Testis (tissue), 2 donors: ENCODE measurements at regions not wholly inside any gene's neighbourhood (a gene's known extent, or its start where the extent isn't known, plus 50 kb on each side); places are given as distances from the start of the nearest gene placed in this dataset.

ENCODE experiments used
- DNase-seq: peaks from one replicate; pipeline ENCODE4 v3.0.0-alpha.2; 2019
- H3K27ac ChIP-seq, 2 donors: fragments of 200-600 bp; sonication (generic); one replicate each; pipeline ENCODE4 v1.5.1; 2019
- H3K27me3 ChIP-seq: fragments of 200-600 bp; sonication (generic); one replicate; pipeline ENCODE4 v1.5.1; 2019
- H3K36me3 ChIP-seq: fragments of 200-600 bp; sonication (generic); one replicate; pipeline ENCODE4 v1.5.1; 2017; ENCODE audit warnings: low read depth; ENCODE audit errors: missing control alignments
- H3K4me1 ChIP-seq: fragments of 200-600 bp; sonication (generic); one replicate; pipeline ENCODE4 v1.5.1; 2019
- H3K4me3 ChIP-seq, 2 donors: fragments of 200-600 bp; sonication (generic); one replicate each; pipeline ENCODE4 v1.5.1; 2017 to 2019
- H3K9me3 ChIP-seq: fragments of 200-600 bp; sonication (generic); one replicate; pipeline ENCODE4 v1.5.1; 2017
- POLR2A ChIP-seq: fragments of 450-650 bp; IDR thresholded peaks from one replicate; pipeline ENCODE4 v1.6.1; 2017; ENCODE audit warnings: antibody characterized with exemption, mild to moderate bottlenecking, moderate library complexity
- WGBS, 2 donors: methylation state at CpG; one replicate each; pipeline ENCODE4 v1.1.5; 2018; 5-methylcytosine and 5-hydroxymethylcytosine counted together
- intact Hi-C: fragments of 100-400 bp; cut with DNase I; formaldehyde crosslinking; loops from one replicate; pipeline ENCODE4 v1.15.1; 2023; ENCODE audit warnings: low total_unique reads
- TF ChIP-seq, protein P1 (sequence below), 3 experiments: fragments of 450-650 bp in 2 of 3; fragments of 200-600 bp in 1 of 3; sonication (generic) in 1 of 3; IDR thresholded peaks; one replicate each; pipeline ENCODE4 v1.5.1; 2016 to 2019; ENCODE audit warnings: antibody characterized with exemption in 3 of 3, mild to moderate bottlenecking in 2 of 3, moderate library complexity in 1 of 3

DNA sequence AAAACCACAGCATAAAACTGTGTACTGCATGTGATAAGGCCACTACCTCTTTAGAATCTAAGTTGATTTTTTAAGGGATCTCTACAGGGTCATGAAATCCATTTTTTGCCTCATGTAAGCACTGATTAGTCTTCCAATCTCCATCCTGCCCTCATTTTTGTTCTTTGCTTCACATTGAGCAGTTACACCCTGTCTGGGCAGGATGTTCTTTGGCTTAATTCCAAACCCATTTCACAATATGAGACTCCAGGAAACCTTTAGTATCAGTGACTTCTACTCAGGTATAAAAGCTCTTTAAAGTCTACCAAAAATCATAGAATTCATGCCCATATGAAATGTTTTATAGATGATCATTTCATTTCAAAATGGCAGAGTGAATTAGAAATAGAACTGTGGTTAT, 592.6 kb downstream of the TBC1D4 start:
- TF ChIP-seq, protein P1, sequence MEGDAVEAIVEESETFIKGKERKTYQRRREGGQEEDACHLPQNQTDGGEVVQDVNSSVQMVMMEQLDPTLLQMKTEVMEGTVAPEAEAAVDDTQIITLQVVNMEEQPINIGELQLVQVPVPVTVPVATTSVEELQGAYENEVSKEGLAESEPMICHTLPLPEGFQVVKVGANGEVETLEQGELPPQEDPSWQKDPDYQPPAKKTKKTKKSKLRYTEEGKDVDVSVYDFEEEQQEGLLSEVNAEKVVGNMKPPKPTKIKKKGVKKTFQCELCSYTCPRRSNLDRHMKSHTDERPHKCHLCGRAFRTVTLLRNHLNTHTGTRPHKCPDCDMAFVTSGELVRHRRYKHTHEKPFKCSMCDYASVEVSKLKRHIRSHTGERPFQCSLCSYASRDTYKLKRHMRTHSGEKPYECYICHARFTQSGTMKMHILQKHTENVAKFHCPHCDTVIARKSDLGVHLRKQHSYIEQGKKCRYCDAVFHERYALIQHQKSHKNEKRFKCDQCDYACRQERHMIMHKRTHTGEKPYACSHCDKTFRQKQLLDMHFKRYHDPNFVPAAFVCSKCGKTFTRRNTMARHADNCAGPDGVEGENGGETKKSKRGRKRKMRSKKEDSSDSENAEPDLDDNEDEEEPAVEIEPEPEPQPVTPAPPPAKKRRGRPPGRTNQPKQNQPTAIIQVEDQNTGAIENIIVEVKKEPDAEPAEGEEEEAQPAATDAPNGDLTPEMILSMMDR (IDR thresholded peaks at IDR 0.05), result no peak
- no peak for TF ChIP-seq POLR2A
- intact Hi-C loops, result no loop called here
- no peak for DNase-seq
- no peaks in the 10 kb centered on the region for H3K27me3 ChIP-seq
- H3K4me3 ChIP-seq, result no peak overlapping the region
- H3K36me3 ChIP-seq, result no peaks in the 10 kb centered on the region
- no peak overlapping the region for H3K27ac ChIP-seq
- no peaks in the 10 kb centered on the region for H3K4me1 ChIP-seq
- no peaks in the 10 kb centered on the region for H3K9me3 ChIP-seq

DNA sequence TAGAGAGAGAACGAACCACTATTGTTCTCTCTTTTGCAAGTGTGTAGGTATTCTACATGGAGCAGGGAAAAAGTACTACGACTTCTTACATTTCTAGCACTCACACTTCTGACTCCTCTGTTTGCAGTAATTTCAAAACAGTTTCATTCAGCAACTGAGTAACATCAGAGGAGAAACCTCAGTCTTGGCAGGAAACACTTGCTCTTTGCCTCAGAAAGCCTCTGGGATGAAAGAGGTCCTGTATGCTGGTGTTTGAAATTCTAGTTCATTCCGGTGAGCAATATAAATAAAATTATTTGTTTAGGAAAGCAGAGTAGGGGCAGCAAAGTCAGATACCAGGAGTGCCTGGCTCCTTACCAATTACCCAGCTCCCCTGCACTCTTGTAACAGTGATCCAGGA, 595.5 kb downstream of the TBC1D4 start:
- DNase-seq, result no peak
- Histone ChIP-seq H3K4me3 (no peak overlapping the region), H3K27me3 (no peaks in the 10 kb centered on the region), H3K36me3 (no peaks in the 10 kb centered on the region), H3K4me1 (no peaks in the 10 kb centered on the region), H3K27ac (no peak overlapping the region), H3K9me3 (no peaks in the 10 kb centered on the region)
- intact Hi-C loops, result no loop called here
- WGBS, 2 donors, result 56 to 77% methylated on average over 3 of the region's 3 CpGs
- TF ChIP-seq, protein P1 (IDR thresholded peaks at IDR 0.05), result no peak
- TF ChIP-seq POLR2A, result no peak

DNA sequence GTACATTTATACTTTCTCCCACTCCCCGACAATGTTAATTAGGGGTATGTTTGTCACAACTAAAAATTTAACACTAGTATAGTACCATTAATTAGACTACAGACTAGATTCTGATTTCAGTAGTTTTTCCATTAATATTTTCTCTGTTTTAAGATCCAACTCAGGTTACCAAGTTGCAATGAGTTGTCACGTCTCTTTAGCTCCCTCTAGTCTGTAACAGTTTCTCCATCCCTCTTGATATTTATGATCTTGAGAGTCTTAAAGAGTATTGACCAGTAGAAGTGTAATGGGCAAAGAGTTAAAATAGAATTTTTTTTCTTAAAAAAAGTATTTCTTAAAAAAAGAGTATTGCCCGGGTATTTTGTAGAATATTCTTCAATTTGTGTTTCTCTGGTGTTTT, 598.1 kb downstream of the TBC1D4 start:
- Histone ChIP-seq H3K4me3 (no peak overlapping the region), H3K4me1 (no peaks in the 10 kb centered on the region), H3K27ac (no peak overlapping the region), H3K9me3 (no peaks in the 10 kb centered on the region), H3K36me3 (no peaks in the 10 kb centered on the region), H3K27me3 (no peaks in the 10 kb centered on the region)
- DNase-seq, result no peak
- intact Hi-C loops, result no loop called here
- WGBS, 2 donors, result 75 to 77% methylated on average over 3 of the region's 3 CpGs
- TF ChIP-seq POLR2A, result no peak
- TF ChIP-seq, protein P1 (IDR thresholded peaks at IDR 0.05), result no peak

DNA sequence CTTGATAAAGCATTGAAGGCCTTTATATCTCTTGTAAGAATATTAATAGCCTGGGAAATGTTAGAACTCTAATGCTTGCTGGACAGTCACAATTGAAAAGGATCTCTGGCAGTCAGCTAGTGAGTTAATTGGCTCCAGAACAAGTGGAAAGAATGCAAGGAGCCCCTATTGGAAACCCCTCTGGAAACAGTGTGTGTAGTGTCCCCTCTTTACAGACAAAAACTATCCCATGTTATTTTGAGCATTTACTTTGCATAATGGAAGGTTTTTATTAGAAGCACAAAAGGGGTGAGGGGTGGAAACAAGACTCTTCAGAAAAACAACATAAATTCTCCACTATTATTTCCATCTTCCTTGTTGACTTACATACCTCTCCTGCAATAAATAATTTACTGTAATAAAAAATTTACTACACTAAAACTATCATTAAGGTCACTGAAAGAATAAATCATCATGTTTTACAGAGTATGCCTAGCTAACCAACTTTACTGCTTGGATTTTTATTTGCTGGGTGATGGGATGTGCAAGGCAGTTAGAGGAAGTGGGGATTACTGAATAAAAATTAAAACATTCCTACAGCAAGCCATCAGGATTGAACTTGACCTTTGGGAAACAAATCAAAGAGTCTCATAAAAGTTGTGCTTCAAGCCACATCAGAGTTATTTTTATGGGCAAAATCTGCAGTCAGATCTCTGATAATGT, 610.4 kb downstream of the TBC1D4 start:
- no peaks in the 10 kb centered on the region for H3K36me3 ChIP-seq
- TF ChIP-seq, protein P1 (IDR thresholded peaks at IDR 0.05), result no peak
- no peak for TF ChIP-seq POLR2A
- intact Hi-C loops, result no loop called here
- H3K27ac ChIP-seq, result no peak overlapping the region
- DNase-seq, result no peak
- no peaks in the 10 kb centered on the region for H3K9me3 ChIP-seq
- H3K27me3 ChIP-seq, result no peaks in the 10 kb centered on the region
- H3K4me1 ChIP-seq, result no peaks in the 10 kb centered on the region
- no peak overlapping the region for H3K4me3 ChIP-seq

DNA sequence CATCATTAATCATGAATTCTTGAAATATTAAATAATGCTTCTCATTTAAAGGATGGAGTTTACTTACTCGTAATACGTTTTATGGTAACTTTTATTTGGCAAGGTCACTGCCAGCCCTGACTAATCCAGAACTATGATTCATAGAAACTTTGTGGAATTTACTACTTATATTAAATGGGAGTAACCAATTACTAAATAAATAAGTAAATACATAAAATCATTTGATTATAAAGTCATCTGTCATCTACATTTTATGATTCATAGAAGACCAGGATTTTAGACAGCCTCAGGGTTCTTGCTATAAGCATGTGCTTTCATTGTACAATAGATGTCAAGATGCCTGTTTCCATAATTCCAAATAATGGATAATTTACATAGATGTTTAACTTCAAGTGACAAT, 611.1 kb downstream of the TBC1D4 start:
- Histone ChIP-seq H3K9me3 (no peaks in the 10 kb centered on the region), H3K4me1 (no peaks in the 10 kb centered on the region), H3K36me3 (no peaks in the 10 kb centered on the region), H3K27ac (no peak overlapping the region), H3K4me3 (no peak overlapping the region), H3K27me3 (no peaks in the 10 kb centered on the region)
- DNase-seq, result no peak
- WGBS, 2 donors, result 87 to 88% methylated on average over 2 of the region's 2 CpGs
- TF ChIP-seq, protein P1 (IDR thresholded peaks at IDR 0.05), result no peak
- no peak for TF ChIP-seq POLR2A
- intact Hi-C loops, result no loop called here
